ENCODE measurements at regions not wholly inside any gene's neighbourhood (a gene's known extent, or its start where the extent isn't known, plus 50 kb on each side); places are given as distances from the start of the nearest gene placed in this dataset.

DNA sequence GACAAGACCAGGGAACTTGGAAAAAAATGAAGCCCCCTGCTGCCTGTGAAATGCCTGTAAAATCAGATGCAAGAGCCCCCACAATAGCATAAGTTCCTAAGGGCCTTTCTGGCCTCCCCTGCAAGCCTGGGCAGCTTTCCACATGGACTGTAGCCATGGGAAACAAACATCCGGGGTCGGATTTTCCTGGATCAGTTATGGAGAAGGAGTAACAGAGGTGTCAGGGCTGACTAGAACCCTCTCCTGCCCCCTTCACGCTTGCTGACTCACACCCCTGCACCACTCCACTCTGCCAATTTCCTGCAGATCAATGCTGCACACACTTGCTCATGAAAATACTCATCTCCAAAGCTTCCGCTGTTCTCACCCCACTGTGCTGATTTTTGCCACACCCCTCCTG is 258.6 kb downstream of the CBLN1 start:
- no peak for TF ChIP-seq CTCF (conservative IDR thresholded peaks at IDR 0.05)
- no peak overlapping the region for H3K27ac ChIP-seq

DNA sequence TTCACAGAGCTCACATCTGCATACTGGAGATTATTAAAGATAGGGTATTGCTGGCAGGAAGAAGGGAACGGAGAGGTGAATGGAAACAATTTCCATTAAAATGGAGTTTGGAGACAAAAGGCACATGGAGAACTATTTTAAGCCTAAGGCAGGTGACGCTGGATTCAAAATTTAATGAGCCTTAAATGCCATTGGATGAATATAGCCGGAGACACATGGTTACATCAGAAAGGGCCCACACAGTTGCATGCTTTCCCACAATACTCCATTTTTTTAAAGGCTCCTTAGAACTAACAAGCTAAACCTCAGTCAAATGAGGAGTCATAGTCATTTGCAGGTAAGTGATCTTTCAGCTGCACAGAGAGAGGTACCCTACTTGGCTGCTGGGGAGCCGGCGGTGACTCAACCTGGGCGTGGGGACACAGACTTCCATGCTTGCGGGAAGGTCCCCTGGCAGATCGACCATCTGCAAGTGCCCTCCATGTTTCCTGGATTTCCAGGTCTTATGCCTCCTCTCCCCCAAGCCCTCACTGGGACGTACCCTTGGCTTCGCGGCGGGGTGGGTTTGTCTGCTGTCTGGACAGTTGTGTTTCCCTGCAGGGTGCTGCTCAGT is 259.2 kb downstream of the CBLN1 start:
- no peak for TF ChIP-seq CTCF (conservative IDR thresholded peaks at IDR 0.05)
- H3K27ac ChIP-seq, result no peak overlapping the region

DNA sequence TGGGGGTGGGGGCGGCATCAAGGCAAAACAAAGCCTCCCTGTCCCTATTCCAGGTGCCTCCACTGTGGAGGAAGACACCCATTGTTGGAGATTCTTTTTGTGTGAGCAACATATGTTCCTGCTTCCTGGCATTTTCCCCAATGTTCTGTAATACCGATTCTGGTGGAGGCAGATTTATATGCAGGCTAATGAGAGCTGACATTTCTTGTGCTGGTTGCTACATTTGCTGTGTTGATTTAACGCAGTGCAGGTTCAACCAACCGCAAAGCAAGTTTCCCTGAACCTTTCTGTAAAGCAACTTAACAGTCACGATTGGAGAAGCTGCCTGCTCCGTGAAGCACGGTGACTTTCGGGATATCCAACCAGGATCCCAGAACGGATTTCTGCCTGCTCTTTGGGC is 260.5 kb downstream of the CBLN1 start:
- TF ChIP-seq CTCF (conservative IDR thresholded peaks at IDR 0.05), result no peak
- no peak overlapping the region for H3K27ac ChIP-seq

DNA sequence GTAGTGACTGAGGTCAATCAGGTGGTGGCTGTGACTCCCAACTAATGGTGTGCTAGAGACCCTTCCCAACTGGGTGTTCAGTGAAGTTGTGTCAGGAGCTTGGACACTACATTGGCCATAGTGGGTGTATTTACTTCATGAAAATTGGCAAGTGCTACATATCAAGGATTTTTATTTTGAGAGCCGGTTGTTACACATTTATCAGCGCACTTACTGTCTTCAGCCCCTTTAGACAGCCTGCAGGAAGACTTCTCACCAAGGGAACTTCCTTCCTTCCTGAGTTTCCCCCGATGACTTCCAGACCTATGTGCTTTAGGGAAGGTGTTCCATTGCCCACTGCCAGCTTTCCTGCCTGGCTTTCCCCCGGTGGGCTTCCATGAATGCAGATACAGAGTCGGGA is 261.2 kb downstream of the CBLN1 start:
- TF ChIP-seq CTCF (conservative IDR thresholded peaks at IDR 0.05), result no peak
- H3K27ac ChIP-seq, result no peak overlapping the region

GRCh38 chr16:49019831-49020230 is 261.8 kb downstream of the CBLN1 start:
- H3K27ac ChIP-seq, result no peak overlapping the region
- no peak for TF ChIP-seq CTCF (conservative IDR thresholded peaks at IDR 0.05)

DNA sequence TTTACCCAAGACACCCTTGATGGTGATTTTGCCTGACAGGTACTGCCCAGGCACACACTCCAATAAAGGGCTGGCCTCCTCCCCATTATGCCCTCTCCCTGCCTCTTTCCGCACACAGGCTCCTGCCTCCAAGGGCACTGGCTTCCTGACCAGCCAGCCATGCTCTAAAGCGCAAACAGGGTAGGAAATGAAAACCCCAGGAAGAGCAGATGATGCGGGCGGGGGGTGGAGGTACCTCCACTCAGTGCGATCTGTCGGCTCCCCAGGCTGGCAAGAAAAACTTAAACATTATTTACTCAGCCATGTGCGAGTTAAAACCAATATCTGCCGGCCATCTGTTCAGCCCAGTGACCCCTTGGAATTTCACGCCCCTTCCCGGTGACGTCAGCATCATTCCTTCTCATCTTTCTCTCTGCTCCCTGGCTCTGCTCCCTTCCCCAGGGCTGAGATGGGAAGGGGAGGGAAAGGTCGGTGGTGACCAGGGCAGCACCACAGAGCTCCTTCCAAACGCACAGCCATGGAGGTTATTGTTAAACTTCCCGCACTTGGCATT is 262.5 kb downstream of the CBLN1 start:
- no peak for TF ChIP-seq CTCF (conservative IDR thresholded peaks at IDR 0.05)

DNA sequence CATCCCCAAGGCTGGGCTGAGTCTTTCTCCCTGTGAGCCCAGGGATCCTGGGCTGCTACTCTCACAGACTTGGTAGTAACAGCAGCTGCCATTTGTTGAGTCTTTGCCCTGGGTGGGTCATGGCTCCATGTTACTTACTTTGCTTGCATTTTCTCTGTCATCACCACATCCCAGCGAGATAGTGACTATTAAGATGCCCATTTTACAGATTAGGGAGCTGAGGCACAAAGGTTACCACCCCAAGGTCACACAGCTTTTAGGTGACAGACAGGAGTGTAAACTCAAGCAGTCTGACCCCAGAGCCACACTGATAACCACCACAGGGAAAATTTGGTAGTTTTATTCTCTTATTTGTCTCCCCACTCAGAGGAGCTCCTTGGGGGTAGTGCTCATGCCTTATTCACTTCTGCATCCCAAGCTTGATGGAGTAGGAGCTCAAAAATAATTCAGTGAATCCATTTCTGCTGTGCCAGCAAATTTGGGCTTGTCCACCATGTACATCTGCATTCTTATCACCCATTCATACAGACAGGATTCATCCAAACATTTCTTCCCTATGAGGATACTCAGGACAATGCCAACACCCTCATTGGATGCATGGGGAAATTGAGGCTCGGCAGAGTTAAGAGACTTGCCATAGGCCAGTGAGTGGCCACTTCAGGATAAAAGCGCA is 263.2 kb downstream of the CBLN1 start:
- no peak overlapping the region for H3K27ac ChIP-seq
- TF ChIP-seq CTCF (conservative IDR thresholded peaks at IDR 0.05), result no peak

More for the DNA sequence above, 262.5 kb downstream of the CBLN1 start:
- no peak overlapping the region for H3K27ac ChIP-seq
